ENCODE measurements at regions not wholly inside any gene's neighbourhood (a gene's known extent, or its start where the extent isn't known, plus 50 kb on each side); places are given as distances from the start of the nearest gene placed in this dataset.
A peak's percentile ranks its signal among the peaks of the same experiment; 100 is the strongest.

DNA sequence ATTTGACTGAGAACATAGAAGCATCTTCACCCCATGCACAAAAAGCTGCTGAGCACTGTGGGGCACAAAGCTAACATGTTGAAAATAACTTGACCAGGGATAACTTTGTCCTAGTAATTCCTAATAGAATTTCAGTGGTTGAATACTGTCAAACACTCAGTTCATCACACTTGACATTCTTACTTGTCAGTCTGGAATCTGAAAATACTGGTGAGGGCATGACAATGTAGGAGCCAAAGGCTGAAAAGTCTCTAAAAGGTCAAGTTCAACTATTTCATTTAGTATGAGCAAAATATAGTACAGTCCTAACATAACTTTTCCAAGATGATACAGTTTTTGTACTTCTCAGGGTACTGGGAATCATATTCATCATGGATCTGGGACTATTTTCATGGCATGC, 504.4 kb upstream of the LMO3 start:
- H3K36me3 ChIP-seq, result no peaks in the 10 kb centered on the region
- DNase-seq (no peak), ATAC-seq (no peak)
- H3K4me1 ChIP-seq, result no peaks in the 10 kb centered on the region
- no peak overlapping the region for H3K27ac ChIP-seq
- no peak overlapping the region for H3K4me3 ChIP-seq
- H3K27me3 ChIP-seq, result no peaks in the 10 kb centered on the region
- TF ChIP-seq POLR2A (IDR thresholded peaks at IDR 0.05), result no peak
- intact Hi-C loops (cut with DNase I), result no loop called here
- H3K9me3 ChIP-seq, result no peaks in the 10 kb centered on the region

DNA sequence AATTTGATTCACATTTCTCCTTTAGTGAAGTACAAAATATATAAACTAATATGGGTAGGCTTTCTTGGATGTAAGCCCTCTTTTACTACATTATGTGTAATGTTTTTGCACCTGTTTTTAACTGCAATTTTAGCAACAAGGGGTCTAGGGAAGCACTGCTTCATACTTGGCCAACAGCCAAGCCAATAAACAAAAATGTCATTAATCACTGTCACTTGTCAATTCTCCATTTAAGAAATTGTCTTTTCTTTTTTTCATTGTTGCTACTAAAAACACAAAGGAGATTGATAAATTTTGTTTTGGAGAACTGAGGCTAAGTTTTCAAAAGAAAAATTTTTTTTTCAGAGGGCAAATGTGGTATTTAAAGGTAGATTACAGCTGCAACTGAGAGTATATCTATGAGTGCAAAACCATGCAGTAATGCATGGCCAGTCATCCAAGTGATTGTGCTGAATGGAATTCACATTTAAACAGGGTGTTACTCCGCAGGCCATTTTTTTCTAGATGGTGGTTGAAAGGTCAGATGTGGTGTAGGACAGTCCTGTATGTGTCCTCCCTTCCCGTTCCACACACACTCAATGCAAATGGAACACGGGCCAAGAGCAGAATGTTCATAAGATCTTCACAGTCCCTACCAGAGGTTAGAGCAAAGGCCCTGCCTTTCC, 503.0 kb upstream of the LMO3 start:
- no peak overlapping the region for H3K4me3 ChIP-seq
- H3K27ac ChIP-seq, result no peak overlapping the region
- intact Hi-C loops (cut with DNase I), result no loop called here
- ATAC-seq (no peak), DNase-seq (no peak)
- no peaks in the 10 kb centered on the region for H3K27me3 ChIP-seq
- no peaks in the 10 kb centered on the region for H3K9me3 ChIP-seq
- 49% methylated on average over 3 of the region's 3 CpGs for WGBS (ENCODE audit: insufficient coverage, low coverage, low lambda C conversion rate, missing lambda C conversion rate)
- H3K4me1 ChIP-seq, result no peaks in the 10 kb centered on the region
- TF ChIP-seq, protein P1, sequence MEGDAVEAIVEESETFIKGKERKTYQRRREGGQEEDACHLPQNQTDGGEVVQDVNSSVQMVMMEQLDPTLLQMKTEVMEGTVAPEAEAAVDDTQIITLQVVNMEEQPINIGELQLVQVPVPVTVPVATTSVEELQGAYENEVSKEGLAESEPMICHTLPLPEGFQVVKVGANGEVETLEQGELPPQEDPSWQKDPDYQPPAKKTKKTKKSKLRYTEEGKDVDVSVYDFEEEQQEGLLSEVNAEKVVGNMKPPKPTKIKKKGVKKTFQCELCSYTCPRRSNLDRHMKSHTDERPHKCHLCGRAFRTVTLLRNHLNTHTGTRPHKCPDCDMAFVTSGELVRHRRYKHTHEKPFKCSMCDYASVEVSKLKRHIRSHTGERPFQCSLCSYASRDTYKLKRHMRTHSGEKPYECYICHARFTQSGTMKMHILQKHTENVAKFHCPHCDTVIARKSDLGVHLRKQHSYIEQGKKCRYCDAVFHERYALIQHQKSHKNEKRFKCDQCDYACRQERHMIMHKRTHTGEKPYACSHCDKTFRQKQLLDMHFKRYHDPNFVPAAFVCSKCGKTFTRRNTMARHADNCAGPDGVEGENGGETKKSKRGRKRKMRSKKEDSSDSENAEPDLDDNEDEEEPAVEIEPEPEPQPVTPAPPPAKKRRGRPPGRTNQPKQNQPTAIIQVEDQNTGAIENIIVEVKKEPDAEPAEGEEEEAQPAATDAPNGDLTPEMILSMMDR (IDR thresholded peaks at IDR 0.05), result no peak
- TF ChIP-seq POLR2A (IDR thresholded peaks at IDR 0.05), result no peak
- H3K36me3 ChIP-seq, result no peaks in the 10 kb centered on the region

DNA sequence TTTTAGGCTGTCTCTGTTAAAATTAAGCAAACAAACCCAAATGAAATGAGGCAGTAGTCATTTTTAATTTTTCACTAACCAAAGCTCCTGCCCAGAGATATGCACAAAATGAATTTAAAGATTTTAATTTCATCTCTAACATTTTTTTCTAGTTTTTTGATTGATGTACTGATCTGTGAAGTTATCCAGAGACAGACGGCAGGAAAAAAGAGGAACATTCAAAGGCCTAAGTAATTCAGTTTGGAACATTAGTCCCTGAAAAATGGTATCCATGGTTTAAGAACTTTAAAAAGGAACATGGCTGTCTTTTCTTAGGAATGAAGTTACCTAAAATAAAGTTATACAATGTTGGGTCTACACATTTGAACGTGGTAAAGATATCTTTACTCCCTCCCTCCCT, 498.8 kb upstream of the LMO3 start:
- TF ChIP-seq POLR2A (IDR thresholded peaks at IDR 0.05), result no peak
- TF ChIP-seq, protein P1 (IDR thresholded peaks at IDR 0.05), result no peak

DNA sequence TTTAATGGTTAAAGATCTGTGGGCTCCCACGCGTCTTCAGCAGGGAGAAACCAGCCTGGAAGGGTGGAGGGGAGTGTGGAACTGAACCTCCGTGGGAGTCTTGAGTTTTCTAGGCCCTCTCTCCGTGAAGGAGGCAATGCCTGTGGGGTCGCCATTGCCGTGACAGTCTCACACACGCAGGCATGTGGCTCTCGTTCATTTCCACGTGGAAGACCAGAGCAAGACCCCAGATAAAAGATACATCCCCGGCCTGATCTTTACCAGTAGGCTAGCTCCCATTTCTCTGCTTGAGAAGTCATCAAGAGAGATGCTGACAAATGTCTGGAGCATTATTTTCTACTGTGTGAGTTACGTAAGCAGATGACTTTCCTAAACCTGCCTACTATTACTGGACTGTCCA, 491.7 kb upstream of the LMO3 start:
- H3K27ac ChIP-seq, result no peak overlapping the region
- intact Hi-C loops (cut with DNase I), result no loop called here
- WGBS (ENCODE audit: insufficient coverage, low coverage, low lambda C conversion rate, missing lambda C conversion rate), result 51% methylated on average over 11 of the region's 11 CpGs
- peak in 1 of 4 donors; percentile 25 for ATAC-seq
- TF ChIP-seq, protein P1 (IDR thresholded peaks at IDR 0.05), result no peak
- no peak for TF ChIP-seq POLR2A (IDR thresholded peaks at IDR 0.05)
- no peak overlapping the region for H3K4me3 ChIP-seq
- H3K36me3 ChIP-seq, result no peaks in the 10 kb centered on the region
- no peaks in the 10 kb centered on the region for H3K27me3 ChIP-seq
- H3K9me3 ChIP-seq, result no peaks in the 10 kb centered on the region
- no peak for DNase-seq
- no peaks in the 10 kb centered on the region for H3K4me1 ChIP-seq

More for the DNA sequence above, 498.8 kb upstream of the LMO3 start:
- ATAC-seq (no peak), DNase-seq (no peak)
- Histone ChIP-seq H3K9me3 (no peaks in the 10 kb centered on the region), H3K27me3 (no peaks in the 10 kb centered on the region), H3K36me3 (no peaks in the 10 kb centered on the region), H3K27ac (no peak overlapping the region), H3K4me1 (no peaks in the 10 kb centered on the region), H3K4me3 (no peak overlapping the region)
- WGBS (ENCODE audit: insufficient coverage, low coverage, low lambda C conversion rate, missing lambda C conversion rate), result 47% methylated on average over 2 of the region's 2 CpGs
- intact Hi-C loops (cut with DNase I), result no loop called here

DNA sequence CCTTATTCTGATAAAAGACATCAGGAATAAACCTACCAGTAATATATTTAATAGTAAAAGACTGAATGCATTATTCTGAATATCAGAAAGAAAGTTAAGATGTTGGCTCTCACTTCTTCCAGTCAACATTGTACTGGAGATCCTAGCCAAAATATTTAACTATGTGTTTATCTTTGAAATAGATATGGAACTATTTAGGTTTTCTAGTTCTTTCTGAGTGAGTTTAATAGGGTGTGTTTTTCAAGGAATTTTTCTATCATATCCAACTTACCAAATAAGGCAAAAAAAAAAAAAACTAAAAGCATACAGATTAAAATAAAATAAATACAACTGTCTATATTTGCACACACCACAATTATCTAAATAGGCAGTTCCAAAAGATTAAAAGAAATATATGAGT, 478.9 kb upstream of the LMO3 start:
- no peak overlapping the region for H3K27ac ChIP-seq
- no peaks in the 10 kb centered on the region for H3K36me3 ChIP-seq
- no peak for DNase-seq
- no peak for ATAC-seq
- H3K4me3 ChIP-seq, result no peak overlapping the region
- intact Hi-C loops (cut with DNase I), result no loop called here
- H3K9me3 ChIP-seq, result no peaks in the 10 kb centered on the region
- TF ChIP-seq POLR2A (IDR thresholded peaks at IDR 0.05), result no peak
- TF ChIP-seq, protein P1 (IDR thresholded peaks at IDR 0.05), result no peak
- H3K27me3 ChIP-seq, result no peaks in the 10 kb centered on the region
- H3K4me1 ChIP-seq, result no peaks in the 10 kb centered on the region

All from right lobe of liver (tissue), 6 donors.